HepG2 (cell line): ENCODE measurements at regions not wholly inside any gene's neighbourhood (a gene's known extent, or its start where the extent isn't known, plus 50 kb on each side); places are given as distances from the start of the nearest gene placed in this dataset.

Source experiments
- TF ChIP-seq, protein P1 (sequence below): sonication (generic); formaldehyde crosslinking; IDR thresholded peaks from 2 replicates; pipeline ENCODE4 v1.5.0; 2020; ENCODE audit warnings: mild to moderate bottlenecking, missing genetic modification reagents, moderate library complexity
- TF ChIP-seq, protein P2 (sequence below): IDR thresholded peaks from 2 replicates; pipeline ENCODE4 v1.6.1; 2012; ENCODE audit warnings: inconsistent platforms

DNA sequence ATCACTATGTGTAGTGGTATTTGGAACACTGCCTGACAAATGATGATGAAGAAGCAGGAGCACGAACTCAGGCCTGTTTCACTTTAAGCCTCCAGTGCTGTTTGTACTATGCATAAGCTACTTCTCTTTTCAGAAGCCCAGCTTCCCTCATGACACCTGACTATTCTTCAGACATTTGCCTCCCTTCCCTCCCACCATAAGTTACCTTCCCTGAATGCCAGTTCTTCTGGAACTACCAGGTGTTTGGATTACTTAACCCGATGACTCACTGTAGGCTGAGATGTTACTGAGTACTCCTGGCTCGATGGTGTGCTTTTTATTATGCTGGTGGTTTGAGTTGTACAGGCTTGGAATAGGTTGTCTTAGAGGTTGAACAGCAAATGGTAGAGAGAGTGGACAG is 180.0 kb downstream of the SPATA31D1 start:
- TF ChIP-seq, protein P1, sequence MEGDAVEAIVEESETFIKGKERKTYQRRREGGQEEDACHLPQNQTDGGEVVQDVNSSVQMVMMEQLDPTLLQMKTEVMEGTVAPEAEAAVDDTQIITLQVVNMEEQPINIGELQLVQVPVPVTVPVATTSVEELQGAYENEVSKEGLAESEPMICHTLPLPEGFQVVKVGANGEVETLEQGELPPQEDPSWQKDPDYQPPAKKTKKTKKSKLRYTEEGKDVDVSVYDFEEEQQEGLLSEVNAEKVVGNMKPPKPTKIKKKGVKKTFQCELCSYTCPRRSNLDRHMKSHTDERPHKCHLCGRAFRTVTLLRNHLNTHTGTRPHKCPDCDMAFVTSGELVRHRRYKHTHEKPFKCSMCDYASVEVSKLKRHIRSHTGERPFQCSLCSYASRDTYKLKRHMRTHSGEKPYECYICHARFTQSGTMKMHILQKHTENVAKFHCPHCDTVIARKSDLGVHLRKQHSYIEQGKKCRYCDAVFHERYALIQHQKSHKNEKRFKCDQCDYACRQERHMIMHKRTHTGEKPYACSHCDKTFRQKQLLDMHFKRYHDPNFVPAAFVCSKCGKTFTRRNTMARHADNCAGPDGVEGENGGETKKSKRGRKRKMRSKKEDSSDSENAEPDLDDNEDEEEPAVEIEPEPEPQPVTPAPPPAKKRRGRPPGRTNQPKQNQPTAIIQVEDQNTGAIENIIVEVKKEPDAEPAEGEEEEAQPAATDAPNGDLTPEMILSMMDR (CRISPR knock-in tag), result no peak
- TF ChIP-seq, protein P2, sequence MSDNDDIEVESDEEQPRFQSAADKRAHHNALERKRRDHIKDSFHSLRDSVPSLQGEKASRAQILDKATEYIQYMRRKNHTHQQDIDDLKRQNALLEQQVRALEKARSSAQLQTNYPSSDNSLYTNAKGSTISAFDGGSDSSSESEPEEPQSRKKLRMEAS, result no peak
